ENCODE measurements at regions not wholly inside any gene's neighbourhood (a gene's known extent, or its start where the extent isn't known, plus 50 kb on each side); places are given as distances from the start of the nearest gene placed in this dataset.

DNA sequence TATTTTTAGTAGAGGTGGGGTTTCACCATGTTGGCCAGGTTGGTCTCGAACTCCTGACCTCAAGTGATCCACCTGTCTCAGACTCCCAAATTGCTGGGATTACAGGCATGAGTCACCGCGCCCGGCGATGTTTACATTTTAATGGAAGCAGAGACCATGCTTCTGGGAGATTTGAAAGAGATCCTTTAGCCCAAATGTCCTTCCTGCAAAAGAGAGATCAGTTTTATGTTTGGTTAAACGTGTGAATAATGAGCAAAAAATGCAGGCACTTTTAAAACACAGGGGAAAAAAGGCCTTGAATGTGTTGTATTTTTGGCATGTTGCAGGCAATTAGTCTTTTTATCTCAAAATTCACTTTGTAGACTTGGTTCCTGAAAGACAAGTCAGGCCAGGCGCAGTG is 95.8 kb upstream of the ELOVL6 start:
- TF ChIP-seq POLR2A (IDR thresholded peaks at IDR 0.05) = no peak
- TF ChIP-seq, protein P1, sequence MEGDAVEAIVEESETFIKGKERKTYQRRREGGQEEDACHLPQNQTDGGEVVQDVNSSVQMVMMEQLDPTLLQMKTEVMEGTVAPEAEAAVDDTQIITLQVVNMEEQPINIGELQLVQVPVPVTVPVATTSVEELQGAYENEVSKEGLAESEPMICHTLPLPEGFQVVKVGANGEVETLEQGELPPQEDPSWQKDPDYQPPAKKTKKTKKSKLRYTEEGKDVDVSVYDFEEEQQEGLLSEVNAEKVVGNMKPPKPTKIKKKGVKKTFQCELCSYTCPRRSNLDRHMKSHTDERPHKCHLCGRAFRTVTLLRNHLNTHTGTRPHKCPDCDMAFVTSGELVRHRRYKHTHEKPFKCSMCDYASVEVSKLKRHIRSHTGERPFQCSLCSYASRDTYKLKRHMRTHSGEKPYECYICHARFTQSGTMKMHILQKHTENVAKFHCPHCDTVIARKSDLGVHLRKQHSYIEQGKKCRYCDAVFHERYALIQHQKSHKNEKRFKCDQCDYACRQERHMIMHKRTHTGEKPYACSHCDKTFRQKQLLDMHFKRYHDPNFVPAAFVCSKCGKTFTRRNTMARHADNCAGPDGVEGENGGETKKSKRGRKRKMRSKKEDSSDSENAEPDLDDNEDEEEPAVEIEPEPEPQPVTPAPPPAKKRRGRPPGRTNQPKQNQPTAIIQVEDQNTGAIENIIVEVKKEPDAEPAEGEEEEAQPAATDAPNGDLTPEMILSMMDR (IDR thresholded peaks at IDR 0.05) = no peak

All from transverse colon (tissue), 3 donors.